A549 (cell line): ENCODE measurements at regions not wholly inside any gene's neighbourhood (a gene's known extent, or its start where the extent isn't known, plus 50 kb on each side); places are given as distances from the start of the nearest gene placed in this dataset.

Experiments
- ATAC-seq, 2 experiments: fragments of 200-7000 bp in 1 of 2; fragments of >200 bp in 1 of 2; cut with Nextera tagmentation in 1 of 2; cut with Tn5 transposase in 1 of 2; 3 replicates each; pipeline versions ENCODE4 v1.8.0 to v1.9.1; 2018 to 2020; ENCODE audit warnings: mild to moderate bottlenecking in 1 of 2, moderate library complexity in 1 of 2
- CTCF ChIA-PET: fragments of 300-600 bp; sonication (Branson Sonifier 250); formaldehyde crosslinking; extraction: SDS; loops from one replicate; lab custom pipeline; 2021; ENCODE audit warnings: antibody characterized with exemption, inconsistent platforms; lab: Yijun Ruan, JAX
- POLR2A ChIA-PET: fragments of 350-600 bp; formaldehyde crosslinking; extraction: SDS; loops from one replicate; lab custom pipeline; 2021; ENCODE audit warnings: antibody characterized with exemption, inconsistent platforms; lab: Yijun Ruan, JAX
- DNase-seq, 2 experiments: peaks; one replicate each; pipeline versions ENCODE4 v3.0.0 to v3.0.0-alpha.2; 2011 to 2016; ENCODE audit warnings: low read depth in 1 of 2, low spot score in 1 of 2
- FAIRE-seq: peaks from 2 replicates; lab custom pipeline; 2011; peaks lifted over from hg19 to GRCh38; lab: Jason Lieb, UNC
- H3K27ac ChIP-seq, 2 experiments: fragments of >200 bp; sonication (Bioruptor Twin); formaldehyde crosslinking; 3 replicates each; pipeline ENCODE4 v1.5.1; 2016 to 2017
- H3K4me1 ChIP-seq: fragments of >200 bp; sonication (Bioruptor Twin); formaldehyde crosslinking; 3 replicates; pipeline ENCODE4 v1.6.1; 2016
- H3K4me2 ChIP-seq: fragments of >200 bp; sonication (Bioruptor Twin); formaldehyde crosslinking; 3 replicates; pipeline ENCODE4 v1.6.1; 2016
- H3K4me3 ChIP-seq: fragments of >200 bp; sonication (Bioruptor Twin); formaldehyde crosslinking; 3 replicates; pipeline ENCODE4 v1.5.1; 2016
- H3K9me3 ChIP-seq: fragments of >200 bp; sonication (Bioruptor Twin); formaldehyde crosslinking; 3 replicates; pipeline ENCODE4 v1.6.1; 2016
- BHLHE40 ChIP-seq: IDR thresholded peaks from 2 replicates; pipeline ENCODE4 v1.6.1; 2012; ENCODE audit warnings: low read depth, low read length, inconsistent platforms
- CBX8 ChIP-seq: fragments of 200-600 bp; sonication (generic); IDR thresholded peaks from 2 replicates; pipeline ENCODE4 v1.6.1; 2016
- CHD2 ChIP-seq: fragments of 150-350 bp; IDR thresholded peaks from 2 replicates; pipeline ENCODE4 v1.6.1; 2014; ENCODE audit warnings: low read length; ENCODE audit not compliant: partially characterized antibody
- CHD4 ChIP-seq: fragments of 200-600 bp; sonication (generic); IDR thresholded peaks from 2 replicates; pipeline ENCODE4 v1.6.1; 2016; ENCODE audit warnings: antibody characterized with exemption, mild to moderate bottlenecking, borderline replicate concordance
- EHF ChIP-seq: fragments of 250-450 bp; sonication (Bioruptor Pico); IDR thresholded peaks from 2 replicates; pipeline ENCODE4 v1.5.0; 2020; ENCODE audit warnings: mild to moderate bottlenecking
- FOSB ChIP-seq: fragments of 250-450 bp; sonication (Bioruptor Pico); IDR thresholded peaks from 2 replicates; pipeline ENCODE4 v1.5.0; 2020; ENCODE audit warnings: mild to moderate bottlenecking, moderate library complexity
- GATA3 ChIP-seq: IDR thresholded peaks from 2 replicates; pipeline ENCODE4 v1.6.1; 2012; ENCODE audit warnings: borderline replicate concordance
- HDAC2 ChIP-seq: fragments of 200-600 bp; sonication (generic); IDR thresholded peaks from 2 replicates; pipeline ENCODE4 v1.6.1; 2016
- HOXB13 ChIP-seq: fragments of 250-450 bp; sonication (Bioruptor Pico); IDR thresholded peaks from 2 replicates; pipeline ENCODE4 v1.5.0; 2020; ENCODE audit warnings: low read depth, mild to moderate bottlenecking, moderate library complexity
- HOXB5 ChIP-seq: fragments of 250-450 bp; sonication (Bioruptor Pico); IDR thresholded peaks from 2 replicates; pipeline ENCODE4 v1.5.0; 2020; ENCODE audit warnings: mild to moderate bottlenecking, moderate library complexity
- JUNB ChIP-seq: fragments of >200 bp; sonication (Bioruptor Twin); formaldehyde crosslinking; IDR thresholded peaks from 2 replicates; pipeline ENCODE4 v1.6.1; 2016
- KDM1A ChIP-seq: fragments of 200-600 bp; sonication (generic); IDR thresholded peaks from 2 replicates; pipeline ENCODE4 v1.6.1; 2016; ENCODE audit warnings: low read depth, mild to moderate bottlenecking
- KDM5A ChIP-seq: fragments of 200-600 bp; sonication (generic); IDR thresholded peaks from 2 replicates; pipeline ENCODE4 v1.6.1; 2016; ENCODE audit warnings: antibody characterized with exemption, mild to moderate bottlenecking
- MYC ChIP-seq: IDR thresholded peaks from 2 replicates; pipeline ENCODE4 v1.6.1; 2012; ENCODE audit warnings: mild to moderate bottlenecking, inconsistent platforms, low read length, improper control_type of control experiment, borderline replicate concordance
- NFE2L2 ChIP-seq: fragments of 150-350 bp; conservative IDR thresholded peaks from 2 replicates; pipeline ENCODE4 v1.6.1; 2014; ENCODE audit warnings: low read length
- RAD21 ChIP-seq, 2 experiments: fragments of >200 bp in 1 of 2; sonication (Bioruptor Twin) in 1 of 2; formaldehyde crosslinking in 1 of 2; IDR thresholded peaks in 1 of 2; conservative IDR thresholded peaks in 1 of 2; 2 replicates in 1 of 2; 3 replicates in 1 of 2; pipeline ENCODE4 v1.6.1; 2012 to 2018; ENCODE audit warnings: inconsistent platforms in 1 of 2
- RFX5 ChIP-seq: fragments of 450-650 bp; IDR thresholded peaks from 2 replicates; pipeline ENCODE4 v1.7.1; 2014; ENCODE audit warnings: antibody characterized with exemption, mild to moderate bottlenecking, moderate library complexity
- RNF2 ChIP-seq: fragments of 200-600 bp; sonication (generic); IDR thresholded peaks from 2 replicates; pipeline ENCODE4 v1.6.1; 2016; ENCODE audit warnings: low read depth, mild to moderate bottlenecking, antibody characterized with exemption, moderate library complexity, borderline replicate concordance
- SMC3 ChIP-seq: fragments of >200 bp; sonication (Bioruptor Twin); formaldehyde crosslinking; IDR thresholded peaks from 3 replicates; pipeline ENCODE4 v1.6.1; 2018; ENCODE audit warnings: inconsistent platforms
- ZC3H11A ChIP-seq: fragments of 450-650 bp; IDR thresholded peaks from 2 replicates; pipeline ENCODE4 v1.6.1; 2014; ENCODE audit warnings: antibody characterized with exemption, mild to moderate bottlenecking
- ZNF302 ChIP-seq: fragments of 250-450 bp; sonication (Bioruptor Pico); IDR thresholded peaks from 2 replicates; pipeline ENCODE4 v1.9.0; 2021; ENCODE audit warnings: inconsistent platforms, mild to moderate bottlenecking, moderate library complexity
- WGBS: methylation state at CpG from one replicate; pipeline ENCODE4 v1.1.6; 2017; ENCODE audit errors: missing lambda C conversion rate; 5-methylcytosine and 5-hydroxymethylcytosine counted together
- TF ChIP-seq, protein P1 (sequence below): fragments of 450-650 bp; IDR thresholded peaks from 2 replicates; pipeline ENCODE4 v1.6.1; 2014; ENCODE audit warnings: antibody characterized with exemption
- TF ChIP-seq, protein P2 (sequence below): fragments of >200 bp; sonication (Bioruptor Twin); formaldehyde crosslinking; IDR thresholded peaks from 2 replicates; pipeline ENCODE4 v1.6.1; 2016
- TF ChIP-seq, protein P3 (sequence below): IDR thresholded peaks from 2 replicates; pipeline ENCODE4 v1.6.1; 2012; ENCODE audit warnings: low read depth, borderline replicate concordance

DNA sequence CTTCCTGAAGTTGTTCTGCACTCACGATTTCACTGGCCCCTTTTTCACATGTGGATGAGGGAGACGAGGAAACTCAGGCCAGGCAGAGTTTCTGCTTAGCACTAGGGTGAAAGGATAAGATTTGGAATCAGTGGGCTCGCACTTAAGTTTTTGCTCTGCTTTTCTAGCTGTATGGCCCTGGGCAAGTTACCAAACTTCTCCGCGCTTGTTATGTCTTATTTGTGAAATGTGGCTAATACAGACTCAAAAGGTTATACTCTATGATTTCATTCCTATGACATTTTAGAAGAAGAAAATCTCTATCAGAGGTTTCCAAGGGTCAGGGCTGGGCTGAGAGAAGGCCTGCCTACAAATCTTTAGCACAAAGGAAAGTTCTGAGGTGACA, 191.9 kb upstream of the LRIG1 start (continued):
- no peak for TF ChIP-seq EHF (CRISPR knock-in tag)

DNA sequence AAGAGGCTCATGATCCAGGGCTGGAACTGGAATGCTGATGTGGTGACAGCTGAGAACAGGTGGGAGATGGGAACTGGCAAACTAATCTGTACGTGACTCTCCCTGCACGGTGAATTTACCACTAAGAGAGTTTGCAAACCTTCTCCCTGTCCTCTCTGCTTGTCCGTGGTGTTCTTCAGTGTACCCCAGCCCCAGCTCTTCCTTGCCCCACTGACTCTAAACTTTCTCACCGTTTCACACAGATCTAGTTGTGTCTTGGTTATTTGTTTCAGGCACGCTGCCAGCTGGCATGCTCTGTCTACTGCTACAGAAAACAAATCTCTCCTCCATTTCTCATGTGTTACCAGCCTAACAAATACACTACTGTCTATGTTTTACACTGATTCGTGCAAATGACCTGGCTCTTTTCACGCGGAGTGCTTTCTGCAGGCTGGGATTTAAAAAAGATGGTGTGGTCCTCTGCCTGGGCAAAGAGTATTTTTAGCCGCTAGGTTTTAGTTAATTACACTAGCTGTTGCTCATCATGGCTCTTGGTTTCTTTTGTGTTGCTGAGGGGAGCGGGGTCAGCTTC, 192.7 kb upstream of the LRIG1 start:
- Histone ChIP-seq H3K9me3 (no peaks in the 10 kb centered on the region), H3K4me2 (no peak overlapping the region), H3K4me3 (no peak overlapping the region), H3K27ac (no peak overlapping the region), H3K4me1 (no peaks in the 10 kb centered on the region)
- DNase-seq, result no peak
- CTCF ChIA-PET, result interaction anchor here (1.4 kb wide), 1 partner anchor 286 kb away, joined by 3 read pairs; no protein-coding TSS in a partner anchor
- POLR2A ChIA-PET, result no interaction called here
- 54% methylated on average over 10 of the region's 10 CpGs for WGBS
- no peak for TF ChIP-seq SMC3
- FAIRE-seq, result no peak
- ATAC-seq, result no peak

DNA sequence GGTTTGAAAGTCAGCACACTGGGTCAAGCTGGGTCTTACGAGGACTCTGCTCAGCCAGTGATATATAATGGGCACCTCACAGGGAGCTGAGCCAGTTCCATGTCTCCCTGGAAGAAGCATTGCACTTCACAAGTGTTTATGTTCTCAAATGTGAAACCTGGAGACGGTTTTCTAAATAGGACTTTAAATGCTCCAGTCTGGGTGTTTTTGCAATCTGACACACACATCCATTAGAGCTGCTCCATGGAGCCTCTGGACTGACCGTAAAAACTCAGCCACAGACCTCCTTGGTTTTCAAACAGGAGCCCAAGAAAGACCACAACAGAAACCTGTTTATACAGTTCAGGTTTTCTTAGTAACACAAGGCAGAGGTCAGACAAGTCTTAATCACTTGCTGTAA, 201.3 kb upstream of the LRIG1 start:
- ATAC-seq, result no peak
- H3K27ac ChIP-seq, result no peak overlapping the region
- 53% methylated on average over 2 of the region's 3 CpGs for WGBS
- TF ChIP-seq HDAC2 (no peak), KDM5A (no peak), NFE2L2 (no peak), MYC (no peak), CHD2 (no peak), HOXB13 (no peak), FOSB (no peak), HOXB5 (CRISPR knock-in tag) (no peak), RAD21 (conservative IDR thresholded peaks at IDR 0.05 in 1 of 2, IDR thresholded peaks at IDR 0.05 in 1 of 2) (no peak), ZNF302 (CRISPR knock-in tag) (no peak), CHD4 (no peak), SMC3 (no peak), JUNB (no peak), KDM1A (no peak)
- TF ChIP-seq, protein P1, sequence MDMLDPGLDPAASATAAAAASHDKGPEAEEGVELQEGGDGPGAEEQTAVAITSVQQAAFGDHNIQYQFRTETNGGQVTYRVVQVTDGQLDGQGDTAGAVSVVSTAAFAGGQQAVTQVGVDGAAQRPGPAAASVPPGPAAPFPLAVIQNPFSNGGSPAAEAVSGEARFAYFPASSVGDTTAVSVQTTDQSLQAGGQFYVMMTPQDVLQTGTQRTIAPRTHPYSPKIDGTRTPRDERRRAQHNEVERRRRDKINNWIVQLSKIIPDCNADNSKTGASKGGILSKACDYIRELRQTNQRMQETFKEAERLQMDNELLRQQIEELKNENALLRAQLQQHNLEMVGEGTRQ, result no peak
- TF ChIP-seq, protein P2, sequence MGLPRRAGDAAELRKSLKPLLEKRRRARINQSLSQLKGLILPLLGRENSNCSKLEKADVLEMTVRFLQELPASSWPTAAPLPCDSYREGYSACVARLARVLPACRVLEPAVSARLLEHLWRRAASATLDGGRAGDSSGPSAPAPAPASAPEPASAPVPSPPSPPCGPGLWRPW, result no peak
- TF ChIP-seq, all 56 proteins: peak for 0
- no peak for FAIRE-seq
- no peak overlapping the region for H3K4me3 ChIP-seq
- H3K4me2 ChIP-seq, result no peak overlapping the region
- DNase-seq, result no peak
- CTCF ChIA-PET, result no interaction called here
- no peaks in the 10 kb centered on the region for H3K4me1 ChIP-seq
- no peaks in the 10 kb centered on the region for H3K9me3 ChIP-seq
- POLR2A ChIA-PET, result no interaction called here

DNA sequence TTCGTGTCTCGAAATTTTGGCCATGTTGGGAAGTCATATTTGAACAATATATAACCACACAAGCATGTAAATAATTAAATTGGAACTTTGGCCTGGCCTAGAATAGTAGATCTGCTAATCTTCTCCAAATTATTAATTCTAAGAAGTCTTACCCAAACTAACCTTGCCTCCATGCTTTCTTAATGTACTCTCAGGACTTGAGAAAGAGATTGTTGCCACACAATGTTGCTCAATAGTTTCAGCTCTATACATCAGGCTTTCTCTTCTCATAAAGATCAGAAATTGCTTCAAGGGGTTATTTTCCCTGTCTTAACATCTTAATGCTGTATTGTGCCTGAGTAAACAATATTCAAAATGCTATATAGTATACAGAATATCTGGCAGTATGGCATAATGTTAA, 202.7 kb upstream of the LRIG1 start:
- ChIA-PET POLR2A (no interaction called here), CTCF (no interaction called here)
- no peak for TF ChIP-seq CBX8
- no peak for TF ChIP-seq BHLHE40
- TF ChIP-seq RFX5, result no peak
- TF ChIP-seq, protein P1, result no peak
- no peak for TF ChIP-seq GATA3
- TF ChIP-seq ZC3H11A, result no peak
- no peak for TF ChIP-seq RAD21 (conservative IDR thresholded peaks at IDR 0.05 in 1 of 2, IDR thresholded peaks at IDR 0.05 in 1 of 2)
- TF ChIP-seq, protein P3, sequence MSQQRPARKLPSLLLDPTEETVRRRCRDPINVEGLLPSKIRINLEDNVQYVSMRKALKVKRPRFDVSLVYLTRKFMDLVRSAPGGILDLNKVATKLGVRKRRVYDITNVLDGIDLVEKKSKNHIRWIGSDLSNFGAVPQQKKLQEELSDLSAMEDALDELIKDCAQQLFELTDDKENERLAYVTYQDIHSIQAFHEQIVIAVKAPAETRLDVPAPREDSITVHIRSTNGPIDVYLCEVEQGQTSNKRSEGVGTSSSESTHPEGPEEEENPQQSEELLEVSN, result no peak
- TF ChIP-seq RNF2, result no peak
- H3K4me3 ChIP-seq, result no peak overlapping the region
- H3K27ac ChIP-seq, result no peak overlapping the region
- H3K9me3 ChIP-seq, result no peaks in the 10 kb centered on the region
- no peaks in the 10 kb centered on the region for H3K4me1 ChIP-seq
- no peak overlapping the region for H3K4me2 ChIP-seq
- WGBS, result 21% methylated on average over 2 of the region's 2 CpGs
- FAIRE-seq, result no peak
- DNase-seq, result no peak
- no peak for ATAC-seq
